ENCODE measurements at regions not wholly inside any gene's neighbourhood (a gene's known extent, or its start where the extent isn't known, plus 50 kb on each side); places are given as distances from the start of the nearest gene placed in this dataset.
"Not testable (repeated sequence)": the region's sequence is repeated elsewhere in the genome, so short reads cannot be mapped to it uniquely, and the experiment has no call there.

DNA sequence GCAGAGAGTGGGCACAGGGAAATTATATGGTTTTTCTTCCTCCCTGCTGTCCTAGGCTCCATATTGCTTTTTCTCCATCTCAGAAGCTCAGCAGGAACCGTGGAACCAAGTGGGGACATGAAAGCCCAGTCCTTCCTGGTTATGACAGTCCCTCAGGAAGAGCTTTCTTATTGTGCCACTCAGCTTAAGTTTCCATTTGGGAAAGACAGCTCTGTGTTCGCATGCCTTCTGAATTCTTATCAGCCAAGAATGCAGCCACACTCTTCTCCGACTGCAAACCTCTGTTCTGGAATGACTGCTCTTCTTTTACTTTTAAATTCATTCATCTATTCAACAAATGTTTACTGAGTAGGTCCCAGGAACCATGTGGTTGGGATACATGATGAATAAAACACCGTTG, 58.0 kb upstream of the PPARGC1A start:
- TF ChIP-seq, protein P1, sequence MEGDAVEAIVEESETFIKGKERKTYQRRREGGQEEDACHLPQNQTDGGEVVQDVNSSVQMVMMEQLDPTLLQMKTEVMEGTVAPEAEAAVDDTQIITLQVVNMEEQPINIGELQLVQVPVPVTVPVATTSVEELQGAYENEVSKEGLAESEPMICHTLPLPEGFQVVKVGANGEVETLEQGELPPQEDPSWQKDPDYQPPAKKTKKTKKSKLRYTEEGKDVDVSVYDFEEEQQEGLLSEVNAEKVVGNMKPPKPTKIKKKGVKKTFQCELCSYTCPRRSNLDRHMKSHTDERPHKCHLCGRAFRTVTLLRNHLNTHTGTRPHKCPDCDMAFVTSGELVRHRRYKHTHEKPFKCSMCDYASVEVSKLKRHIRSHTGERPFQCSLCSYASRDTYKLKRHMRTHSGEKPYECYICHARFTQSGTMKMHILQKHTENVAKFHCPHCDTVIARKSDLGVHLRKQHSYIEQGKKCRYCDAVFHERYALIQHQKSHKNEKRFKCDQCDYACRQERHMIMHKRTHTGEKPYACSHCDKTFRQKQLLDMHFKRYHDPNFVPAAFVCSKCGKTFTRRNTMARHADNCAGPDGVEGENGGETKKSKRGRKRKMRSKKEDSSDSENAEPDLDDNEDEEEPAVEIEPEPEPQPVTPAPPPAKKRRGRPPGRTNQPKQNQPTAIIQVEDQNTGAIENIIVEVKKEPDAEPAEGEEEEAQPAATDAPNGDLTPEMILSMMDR (IDR thresholded peaks at IDR 0.05; ENCODE audit: low read length) = no peak
- no peak for TF ChIP-seq EZH2 (IDR thresholded peaks at IDR 0.05; ENCODE audit: borderline replicate concordance, low read length)
- Histone ChIP-seq H3K36me3 (ENCODE audit: insufficient read depth, low read length) (no peaks in the 10 kb centered on the region), H3K4me2 (ENCODE audit: low read length) (no peak overlapping the region)

DNA sequence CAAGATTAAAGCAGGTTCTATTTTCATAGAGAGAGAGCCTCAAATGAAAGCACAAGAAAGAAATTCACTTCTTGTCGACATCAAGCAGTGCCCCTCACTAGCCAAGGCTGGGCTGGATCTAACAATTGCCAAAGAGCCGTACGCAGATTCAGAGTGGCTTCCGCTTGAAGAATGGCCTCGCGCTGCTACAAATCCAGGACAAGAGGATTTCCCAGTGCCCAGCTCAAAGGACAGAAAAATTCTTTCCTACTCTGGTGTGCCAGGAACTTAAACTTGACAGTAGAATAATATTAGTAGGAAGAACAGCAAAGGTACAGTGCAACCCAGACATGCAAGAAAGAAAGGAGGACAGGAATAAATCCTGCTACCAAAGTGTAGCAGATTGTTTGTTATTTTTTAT, 56.5 kb upstream of the PPARGC1A start:
- H3K27me3 ChIP-seq (ENCODE audit: insufficient read depth, low read length) = no peaks in the 10 kb centered on the region
- no peak overlapping the region for H3K4me2 ChIP-seq (ENCODE audit: low read length)
- H3K36me3 ChIP-seq (ENCODE audit: insufficient read depth, low read length) = no peaks in the 10 kb centered on the region
- no peak overlapping the region for H3K4me3 ChIP-seq (ENCODE audit: low read depth, low read length, poor library complexity, severe bottlenecking)
- no peaks in the 10 kb centered on the region for H3K4me1 ChIP-seq (ENCODE audit: insufficient read depth, low read length, severe bottlenecking)
- H3K79me2 ChIP-seq (ENCODE audit: insufficient read depth, low read length) = no peaks in the 10 kb centered on the region
- no peaks in the 10 kb centered on the region for H3F3A ChIP-seq (ENCODE audit: insufficient read depth, low read length)
- TF ChIP-seq EZH2 (IDR thresholded peaks at IDR 0.05; ENCODE audit: borderline replicate concordance, low read length) = no peak
- TF ChIP-seq, protein P1 (IDR thresholded peaks at IDR 0.05; ENCODE audit: low read length) = no peak
- no peaks in the 10 kb centered on the region for H3K9me2 ChIP-seq (ENCODE audit: low read depth, low read length)
- H3K9ac ChIP-seq (ENCODE audit: low read length) = no peak overlapping the region
- no peaks in the 10 kb centered on the region for H3K9me3 ChIP-seq (ENCODE audit: low read length)
- no peak overlapping the region for H3K27ac ChIP-seq (ENCODE audit: low read depth, low read length, poor library complexity, severe bottlenecking)
- no peaks in the 10 kb centered on the region for H4K20me1 ChIP-seq (ENCODE audit: insufficient read depth, low read length)
- no peak overlapping the region for H2AFZ ChIP-seq (ENCODE audit: low read length)

More for the DNA sequence above, 58.0 kb upstream of the PPARGC1A start:
- H3K4me1 ChIP-seq (ENCODE audit: insufficient read depth, low read length, severe bottlenecking) = no peaks in the 10 kb centered on the region
- H3K27me3 ChIP-seq (ENCODE audit: insufficient read depth, low read length) = no peaks in the 10 kb centered on the region
- no peak overlapping the region for H2AFZ ChIP-seq (ENCODE audit: low read length)
- H3K9me3 ChIP-seq (ENCODE audit: low read length) = no peaks in the 10 kb centered on the region
- H3K27ac ChIP-seq (ENCODE audit: low read depth, low read length, poor library complexity, severe bottlenecking) = no peak overlapping the region
- no peaks in the 10 kb centered on the region for H3K9me2 ChIP-seq (ENCODE audit: low read depth, low read length)
- H3K9ac ChIP-seq (ENCODE audit: low read length) = no peak overlapping the region
- H3F3A ChIP-seq (ENCODE audit: insufficient read depth, low read length) = no peaks in the 10 kb centered on the region
- H3K4me3 ChIP-seq (ENCODE audit: low read depth, low read length, poor library complexity, severe bottlenecking) = no peak overlapping the region
- H4K20me1 ChIP-seq (ENCODE audit: insufficient read depth, low read length) = no peaks in the 10 kb centered on the region
- no peaks in the 10 kb centered on the region for H3K79me2 ChIP-seq (ENCODE audit: insufficient read depth, low read length)

DNA sequence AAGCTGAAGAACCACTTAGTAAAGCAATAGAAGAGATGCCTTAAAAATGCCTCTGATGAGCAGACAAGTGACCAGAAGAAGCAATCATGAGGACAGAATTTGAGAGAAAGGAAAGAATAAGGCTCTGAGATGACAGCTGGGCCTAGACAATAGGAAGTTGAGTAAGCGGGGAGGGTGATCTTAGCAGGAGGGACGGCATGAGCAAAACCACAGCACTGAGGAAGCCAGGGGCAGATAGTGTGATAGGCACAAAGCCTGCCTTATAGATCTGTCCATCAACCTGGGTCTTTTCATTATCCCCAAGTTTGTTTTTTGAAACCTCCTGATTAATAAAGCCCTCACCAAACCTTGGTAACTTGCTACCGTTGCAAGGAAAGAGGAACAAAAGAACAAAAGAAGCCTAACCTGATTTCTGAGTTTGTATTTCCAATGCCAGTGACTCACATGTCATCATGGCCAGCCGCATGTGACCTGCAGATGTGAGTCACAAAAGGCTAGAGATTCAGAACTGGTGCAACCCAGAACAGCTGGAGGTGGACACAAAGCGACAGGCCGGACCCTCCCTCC, 55.7 kb upstream of the PPARGC1A start:
- no peaks in the 10 kb centered on the region for H3K9me2 ChIP-seq (ENCODE audit: low read depth, low read length)
- H3K9me3 ChIP-seq (ENCODE audit: low read length) = no peaks in the 10 kb centered on the region
- TF ChIP-seq, protein P1 (IDR thresholded peaks at IDR 0.05; ENCODE audit: low read length) = no peak
- no peak for TF ChIP-seq EZH2 (IDR thresholded peaks at IDR 0.05; ENCODE audit: borderline replicate concordance, low read length)
- H3K4me1 ChIP-seq (ENCODE audit: insufficient read depth, low read length, severe bottlenecking) = no peaks in the 10 kb centered on the region
- H3K79me2 ChIP-seq (ENCODE audit: insufficient read depth, low read length) = no peaks in the 10 kb centered on the region
- H4K20me1 ChIP-seq (ENCODE audit: insufficient read depth, low read length) = no peaks in the 10 kb centered on the region
- H3K27me3 ChIP-seq (ENCODE audit: insufficient read depth, low read length) = no peaks in the 10 kb centered on the region
- no peak overlapping the region for H3K9ac ChIP-seq (ENCODE audit: low read length)
- no peaks in the 10 kb centered on the region for H3K36me3 ChIP-seq (ENCODE audit: insufficient read depth, low read length)
- H3K27ac ChIP-seq (ENCODE audit: low read depth, low read length, poor library complexity, severe bottlenecking) = no peak overlapping the region
- no peak overlapping the region for H3K4me3 ChIP-seq (ENCODE audit: low read depth, low read length, poor library complexity, severe bottlenecking)
- no peak overlapping the region for H3K4me2 ChIP-seq (ENCODE audit: low read length)
- no peaks in the 10 kb centered on the region for H3F3A ChIP-seq (ENCODE audit: insufficient read depth, low read length)
- no peak overlapping the region for H2AFZ ChIP-seq (ENCODE audit: low read length)

DNA sequence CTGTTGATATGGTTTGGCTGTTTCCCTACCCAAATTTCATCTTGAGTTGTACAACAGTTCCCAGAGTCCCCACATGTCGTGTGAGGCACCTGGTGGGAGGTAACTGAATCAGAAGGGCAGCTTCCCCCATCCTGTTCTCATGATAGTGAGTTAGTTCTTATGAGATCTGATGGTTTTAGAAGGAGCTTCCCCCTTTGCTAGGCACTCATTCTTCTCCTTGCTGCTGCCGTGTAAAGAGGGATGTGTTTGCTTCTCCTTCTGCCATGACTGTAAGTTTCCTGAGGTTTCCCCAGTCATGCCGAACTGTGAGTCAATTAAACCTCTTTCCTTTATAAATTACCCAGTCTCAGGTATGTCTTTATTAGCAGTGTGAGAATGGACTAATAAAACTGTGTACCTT, 54.7 kb upstream of the PPARGC1A start:
- not testable (repeated sequence) for H3K9me3 ChIP-seq (ENCODE audit: low read length); H2AFZ ChIP-seq (ENCODE audit: low read length); H3K9ac ChIP-seq (ENCODE audit: low read length); H3K4me3 ChIP-seq (ENCODE audit: low read depth, low read length, poor library complexity, severe bottlenecking); H3F3A ChIP-seq (ENCODE audit: insufficient read depth, low read length); H3K27me3 ChIP-seq (ENCODE audit: insufficient read depth, low read length); H4K20me1 ChIP-seq (ENCODE audit: insufficient read depth, low read length); H3K36me3 ChIP-seq (ENCODE audit: insufficient read depth, low read length); H3K4me2 ChIP-seq (ENCODE audit: low read length); H3K4me1 ChIP-seq (ENCODE audit: insufficient read depth, low read length, severe bottlenecking); H3K79me2 ChIP-seq (ENCODE audit: insufficient read depth, low read length); H3K9me2 ChIP-seq (ENCODE audit: low read depth, low read length); H3K27ac ChIP-seq (ENCODE audit: low read depth, low read length, poor library complexity, severe bottlenecking)

All from OCI-LY1 (cell line).